MG63 (cell line): ENCODE measurements at regions not wholly inside any gene's neighbourhood (a gene's known extent, or its start where the extent isn't known, plus 50 kb on each side); places are given as distances from the start of the nearest gene placed in this dataset.

ENCODE experiments used
- DNase-seq: peaks from one replicate; pipeline ENCODE4 v3.0.0-alpha.2; 2020
- H3K27me3 ChIP-seq: fragments of 250-450 bp; sonication (Bioruptor Pico); 2 replicates; pipeline ENCODE4 v1.5.1; 2020; ENCODE audit warnings: mild to moderate bottlenecking, moderate library complexity
- H3K36me3 ChIP-seq: fragments of 250-450 bp; sonication (Bioruptor Pico); 2 replicates; pipeline ENCODE4 v1.5.1; 2020; ENCODE audit warnings: mild to moderate bottlenecking, moderate library complexity
- H3K4me3 ChIP-seq: fragments of 250-450 bp; sonication (Bioruptor Pico); 2 replicates; pipeline ENCODE4 v1.5.1; 2020; ENCODE audit warnings: mild to moderate bottlenecking, moderate library complexity
- H3K9me3 ChIP-seq: fragments of 250-450 bp; sonication (Bioruptor Pico); 2 replicates; pipeline ENCODE4 v1.5.1; 2020; ENCODE audit warnings: mild to moderate bottlenecking, moderate library complexity

GRCh38 chr9:88802533-88802932 is 188.7 kb upstream of the S1PR3 start:
- no peaks in the 10 kb centered on the region for H3K36me3 ChIP-seq
- peaks cover 6% of the 10 kb centered on the region for H3K9me3 ChIP-seq
- no peaks in the 10 kb centered on the region for H3K27me3 ChIP-seq
- DNase-seq, result no peak
- no peak overlapping the region for H3K4me3 ChIP-seq

GRCh38 chr9:88803546-88804253 is 187.6 kb upstream of the S1PR3 start:
- Histone ChIP-seq H3K27me3 (no peaks in the 10 kb centered on the region), H3K4me3 (no peak overlapping the region), H3K9me3 (no peaks in the 10 kb centered on the region), H3K36me3 (no peaks in the 10 kb centered on the region)
- peak; percentile 23 for DNase-seq

GRCh38 chr9:88804254-88804596 is 187.0 kb upstream of the S1PR3 start:
- Histone ChIP-seq H3K9me3 (no peaks in the 10 kb centered on the region), H3K27me3 (no peaks in the 10 kb centered on the region), H3K4me3 (no peak overlapping the region), H3K36me3 (no peaks in the 10 kb centered on the region)
- no peak for DNase-seq

- no peaks in the 10 kb centered on the region for H3K36me3 ChIP-seq
- no peak for DNase-seq
- no peaks in the 10 kb centered on the region for H3K9me3 ChIP-seq
- no peak overlapping the region for H3K4me3 ChIP-seq
- no peaks in the 10 kb centered on the region for H3K27me3 ChIP-seq
These were observed 185.9 kb upstream of the S1PR3 start for GRCh38 chr9:88805217-88805943.

- H3K27me3 ChIP-seq, result no peaks in the 10 kb centered on the region
- no peaks in the 10 kb centered on the region for H3K36me3 ChIP-seq
- H3K9me3 ChIP-seq, result no peaks in the 10 kb centered on the region
- no peak for DNase-seq
- H3K4me3 ChIP-seq, result no peak overlapping the region
These were observed 183.8 kb upstream of the S1PR3 start for GRCh38 chr9:88807426-88807825.

GRCh38 chr9:88808019-88808656 is 183.1 kb upstream of the S1PR3 start:
- H3K36me3 ChIP-seq, result no peaks in the 10 kb centered on the region
- no peaks in the 10 kb centered on the region for H3K27me3 ChIP-seq
- DNase-seq, result no peak
- no peaks in the 10 kb centered on the region for H3K9me3 ChIP-seq
- H3K4me3 ChIP-seq, result no peak overlapping the region

GRCh38 chr9:88808761-88809354 is 182.4 kb upstream of the S1PR3 start:
- Histone ChIP-seq H3K27me3 (no peaks in the 10 kb centered on the region), H3K36me3 (no peaks in the 10 kb centered on the region), H3K9me3 (no peaks in the 10 kb centered on the region), H3K4me3 (no peak overlapping the region)
- DNase-seq, result no peak

GRCh38 chr9:88809355-88810161 is 181.7 kb upstream of the S1PR3 start:
- no peak for DNase-seq
- H3K4me3 ChIP-seq, result no peak overlapping the region
- H3K27me3 ChIP-seq, result no peaks in the 10 kb centered on the region
- no peaks in the 10 kb centered on the region for H3K36me3 ChIP-seq
- no peaks in the 10 kb centered on the region for H3K9me3 ChIP-seq

- no peaks in the 10 kb centered on the region for H3K36me3 ChIP-seq
- H3K4me3 ChIP-seq, result no peak overlapping the region
- no peak for DNase-seq
- no peaks in the 10 kb centered on the region for H3K9me3 ChIP-seq
- no peaks in the 10 kb centered on the region for H3K27me3 ChIP-seq
These were observed 180.4 kb upstream of the S1PR3 start for GRCh38 chr9:88810826-88811225.

- H3K9me3 ChIP-seq, result no peaks in the 10 kb centered on the region
- DNase-seq, result no peak
- no peak overlapping the region for H3K4me3 ChIP-seq
- H3K36me3 ChIP-seq, result no peaks in the 10 kb centered on the region
- no peaks in the 10 kb centered on the region for H3K27me3 ChIP-seq
These were observed 179.8 kb upstream of the S1PR3 start for GRCh38 chr9:88811511-88811910.

GRCh38 chr9:88812938-88813637 is 178.2 kb upstream of the S1PR3 start:
- Histone ChIP-seq H3K27me3 (no peaks in the 10 kb centered on the region), H3K4me3 (no peak overlapping the region), H3K36me3 (no peaks in the 10 kb centered on the region), H3K9me3 (no peaks in the 10 kb centered on the region)
- no peak for DNase-seq

GRCh38 chr9:88813638-88814209 is 177.5 kb upstream of the S1PR3 start:
- Histone ChIP-seq H3K27me3 (no peaks in the 10 kb centered on the region), H3K9me3 (no peaks in the 10 kb centered on the region), H3K4me3 (no peak overlapping the region), H3K36me3 (no peaks in the 10 kb centered on the region)
- DNase-seq, result no peak

GRCh38 chr9:88814577-88814976 is 176.7 kb upstream of the S1PR3 start:
- H3K27me3 ChIP-seq, result no peaks in the 10 kb centered on the region
- H3K36me3 ChIP-seq, result no peaks in the 10 kb centered on the region
- H3K9me3 ChIP-seq, result no peaks in the 10 kb centered on the region
- peak; percentile 41 for DNase-seq
- no peak overlapping the region for H3K4me3 ChIP-seq

GRCh38 chr9:88816141-88816540 is 175.1 kb upstream of the S1PR3 start:
- H3K27me3 ChIP-seq, result no peaks in the 10 kb centered on the region
- no peak for DNase-seq
- H3K36me3 ChIP-seq, result no peaks in the 10 kb centered on the region
- no peak overlapping the region for H3K4me3 ChIP-seq
- H3K9me3 ChIP-seq, result no peaks in the 10 kb centered on the region

GRCh38 chr9:88816591-88816990 is 174.7 kb upstream of the S1PR3 start:
- Histone ChIP-seq H3K4me3 (no peak overlapping the region), H3K27me3 (no peaks in the 10 kb centered on the region)
- DNase-seq, result no peak

GRCh38 chr9:88817628-88818027 is 173.6 kb upstream of the S1PR3 start:
- H3K36me3 ChIP-seq, result no peaks in the 10 kb centered on the region
- no peak for DNase-seq
- no peaks in the 10 kb centered on the region for H3K9me3 ChIP-seq
- no peak overlapping the region for H3K4me3 ChIP-seq
- no peaks in the 10 kb centered on the region for H3K27me3 ChIP-seq

More at GRCh38 chr9:88816591-88816990, 174.7 kb upstream of the S1PR3 start:
- Histone ChIP-seq H3K9me3 (no peaks in the 10 kb centered on the region), H3K36me3 (no peaks in the 10 kb centered on the region)
